Astrocyte (in vitro differentiated cells and primary cell): ENCODE measurements at regions not wholly inside any gene's neighbourhood (a gene's known extent, or its start where the extent isn't known, plus 50 kb on each side); places are given as distances from the start of the nearest gene placed in this dataset.

Experiments
- DNase-seq: peaks from one replicate; pipeline ENCODE4 v3.0.0-alpha.2; 2010; ENCODE audit warnings: low read depth
- FAIRE-seq: peaks from 2 replicates; lab custom pipeline; 2011; peaks lifted over from hg19 to GRCh38; lab: Jason Lieb, UNC
- H2AFZ ChIP-seq: 2 replicates; pipeline ENCODE4 v1.6.0; 2012; ENCODE audit warnings: low read depth, low read length, inconsistent platforms
- H3K27ac ChIP-seq: 2 replicates; pipeline ENCODE4 v1.5.1; 2011; ENCODE audit warnings: low read depth, low read length, inconsistent platforms
- H3K27me3 ChIP-seq: 2 replicates; pipeline ENCODE4 v1.6.0; 2011; ENCODE audit warnings: low read length, inconsistent platforms; ENCODE audit not compliant: insufficient read depth
- H3K36me3 ChIP-seq: 2 replicates; pipeline ENCODE4 v1.5.1; 2011; ENCODE audit warnings: low read length, inconsistent platforms; ENCODE audit not compliant: insufficient read depth
- H3K4me1 ChIP-seq: 2 replicates; pipeline ENCODE4 v1.5.1; 2011; ENCODE audit warnings: low read length, inconsistent platforms; ENCODE audit not compliant: insufficient read depth
- H3K4me2 ChIP-seq: 2 replicates; pipeline ENCODE4 v1.6.0; 2012; ENCODE audit warnings: low read length, inconsistent platforms
- H3K4me3 ChIP-seq: 2 replicates; pipeline ENCODE4 v1.5.1; 2011; ENCODE audit warnings: low read depth, mild to moderate bottlenecking, low read length, inconsistent platforms; ENCODE audit not compliant: insufficient read depth
- H3K79me2 ChIP-seq: 2 replicates; pipeline ENCODE4 v1.6.0; 2012; ENCODE audit warnings: mild to moderate bottlenecking, low read length, inconsistent platforms; ENCODE audit not compliant: insufficient read depth
- H3K9ac ChIP-seq: 2 replicates; pipeline ENCODE4 v1.6.0; 2012; ENCODE audit warnings: mild to moderate bottlenecking, low read length, inconsistent platforms
- H3K9me3 ChIP-seq: 2 replicates; pipeline ENCODE4 v1.5.1; 2012; ENCODE audit warnings: low read depth, mild to moderate bottlenecking, low read length, inconsistent platforms; ENCODE audit not compliant: insufficient read depth
- H4K20me1 ChIP-seq: 2 replicates; pipeline ENCODE4 v1.6.0; 2012; ENCODE audit warnings: low read length, inconsistent platforms; ENCODE audit not compliant: insufficient read depth
- H3K27ac Mint-ChIP-seq: one replicate; pipeline ENCODE4 v1.8.0; 2021; ENCODE audit warnings: mild to moderate bottlenecking, mixed read lengths; ENCODE audit not compliant: unreplicated experiment
- H3K27me3 Mint-ChIP-seq: one replicate; pipeline ENCODE4 v1.8.0; 2021; ENCODE audit warnings: low read depth, mixed read lengths; ENCODE audit not compliant: unreplicated experiment
- H3K36me3 Mint-ChIP-seq: one replicate; pipeline ENCODE4 v1.8.0; 2021; ENCODE audit warnings: low read depth, mixed read lengths; ENCODE audit not compliant: unreplicated experiment
- H3K4me1 Mint-ChIP-seq: one replicate; pipeline ENCODE4 v1.8.0; 2021; ENCODE audit warnings: low read depth, mixed read lengths; ENCODE audit not compliant: unreplicated experiment
- H3K4me3 Mint-ChIP-seq: one replicate; pipeline ENCODE4 v1.8.0; 2021; ENCODE audit warnings: mild to moderate bottlenecking, moderate library complexity, mixed read lengths; ENCODE audit not compliant: unreplicated experiment
- H3K9me3 Mint-ChIP-seq: one replicate; pipeline ENCODE4 v1.8.0; 2021; ENCODE audit warnings: mild to moderate bottlenecking, mixed read lengths; ENCODE audit not compliant: unreplicated experiment
- EZH2 ChIP-seq: IDR thresholded peaks from 2 replicates; pipeline ENCODE4 v1.6.1; 2012; ENCODE audit warnings: mild to moderate bottlenecking, low read length, inconsistent platforms; ENCODE audit not compliant: insufficient read depth
- TF ChIP-seq, protein P1 (sequence below): IDR thresholded peaks from 2 replicates; pipeline ENCODE4 v1.5.1; 2011; ENCODE audit warnings: low read depth, mild to moderate bottlenecking, inconsistent platforms, low read length, moderate library complexity; ENCODE audit not compliant: insufficient read depth

DNA sequence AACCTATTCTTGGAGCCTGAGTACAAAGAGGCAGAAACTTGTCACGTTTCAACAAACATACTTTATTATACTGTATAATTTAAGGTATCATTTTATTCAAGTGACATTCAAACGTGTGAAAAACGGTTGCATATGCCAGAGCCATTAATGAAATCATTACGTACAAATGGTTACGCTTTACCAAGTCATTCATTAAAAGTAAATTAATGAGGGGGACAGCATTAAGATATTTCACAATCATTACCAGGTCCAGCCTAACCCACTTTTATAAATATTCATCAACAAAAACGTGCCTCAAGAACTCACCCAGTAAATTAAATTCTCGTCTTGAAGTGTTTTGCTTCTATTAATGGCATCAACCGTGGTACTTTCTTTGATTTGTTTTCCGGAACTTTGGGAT is 253.0 kb downstream of the RPS24 start:
- TF ChIP-seq, protein P1, sequence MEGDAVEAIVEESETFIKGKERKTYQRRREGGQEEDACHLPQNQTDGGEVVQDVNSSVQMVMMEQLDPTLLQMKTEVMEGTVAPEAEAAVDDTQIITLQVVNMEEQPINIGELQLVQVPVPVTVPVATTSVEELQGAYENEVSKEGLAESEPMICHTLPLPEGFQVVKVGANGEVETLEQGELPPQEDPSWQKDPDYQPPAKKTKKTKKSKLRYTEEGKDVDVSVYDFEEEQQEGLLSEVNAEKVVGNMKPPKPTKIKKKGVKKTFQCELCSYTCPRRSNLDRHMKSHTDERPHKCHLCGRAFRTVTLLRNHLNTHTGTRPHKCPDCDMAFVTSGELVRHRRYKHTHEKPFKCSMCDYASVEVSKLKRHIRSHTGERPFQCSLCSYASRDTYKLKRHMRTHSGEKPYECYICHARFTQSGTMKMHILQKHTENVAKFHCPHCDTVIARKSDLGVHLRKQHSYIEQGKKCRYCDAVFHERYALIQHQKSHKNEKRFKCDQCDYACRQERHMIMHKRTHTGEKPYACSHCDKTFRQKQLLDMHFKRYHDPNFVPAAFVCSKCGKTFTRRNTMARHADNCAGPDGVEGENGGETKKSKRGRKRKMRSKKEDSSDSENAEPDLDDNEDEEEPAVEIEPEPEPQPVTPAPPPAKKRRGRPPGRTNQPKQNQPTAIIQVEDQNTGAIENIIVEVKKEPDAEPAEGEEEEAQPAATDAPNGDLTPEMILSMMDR, result no peak
- no peak for TF ChIP-seq EZH2
- Mint-ChIP-seq H3K27me3 (peaks cover 59% of the 10 kb centered on the region), H3K4me3 (no peak overlapping the region), H3K4me1 (peaks cover 3% of the 10 kb centered on the region), H3K9me3 (no peaks in the 10 kb centered on the region), H3K36me3 (no peaks in the 10 kb centered on the region), H3K27ac (no peak overlapping the region)
- Histone ChIP-seq H2AFZ (no peak overlapping the region), H3K4me3 (no peak overlapping the region), H3K9ac (no peak overlapping the region), H3K4me2 (no peak overlapping the region), H3K4me1 (no peaks in the 10 kb centered on the region), H3K9me3 (no peaks in the 10 kb centered on the region), H3K27ac (no peak overlapping the region), H3K79me2 (no peaks in the 10 kb centered on the region), H3K27me3 (peaks cover 18% of the 10 kb centered on the region), H4K20me1 (no peaks in the 10 kb centered on the region), H3K36me3 (no peaks in the 10 kb centered on the region)
- FAIRE-seq (no peak), DNase-seq (no peak)

- no peaks in the 10 kb centered on the region for H3K79me2 ChIP-seq
- no peak overlapping the region for H3K4me2 ChIP-seq
- H4K20me1 ChIP-seq, result no peaks in the 10 kb centered on the region
- FAIRE-seq (no peak), DNase-seq (no peak)
- H3K36me3 ChIP-seq, result no peaks in the 10 kb centered on the region
- H3K4me1 ChIP-seq, result no peaks in the 10 kb centered on the region
- H3K4me3 ChIP-seq, result no peak overlapping the region
- H3K27me3 ChIP-seq, result peaks cover 17% of the 10 kb centered on the region
- Mint-ChIP-seq H3K27me3 (peaks cover 61% of the 10 kb centered on the region), H3K9me3 (no peaks in the 10 kb centered on the region), H3K4me3 (no peak overlapping the region), H3K27ac (no peak overlapping the region), H3K36me3 (no peaks in the 10 kb centered on the region), H3K4me1 (peaks cover 3% of the 10 kb centered on the region)
- no peak overlapping the region for H3K27ac ChIP-seq
- H3K9ac ChIP-seq, result no peak overlapping the region
- H3K9me3 ChIP-seq, result no peaks in the 10 kb centered on the region
- no peak overlapping the region for H2AFZ ChIP-seq
- no peak for TF ChIP-seq EZH2
- TF ChIP-seq, protein P1, result no peak
These were observed 254.0 kb downstream of the RPS24 start for GRCh38 chr10:78287618-78288017.

- no peak for FAIRE-seq
- no peak overlapping the region for H3K27ac ChIP-seq
These were observed 255.0 kb downstream of the RPS24 start for GRCh38 chr10:78288663-78289062.

More at GRCh38 chr10:78288663-78289062, 255.0 kb downstream of the RPS24 start:
- Histone ChIP-seq H3K27me3 (peaks cover 18% of the 10 kb centered on the region), H3K36me3 (no peaks in the 10 kb centered on the region), H2AFZ (no peak overlapping the region), H3K9me3 (no peaks in the 10 kb centered on the region), H3K4me3 (no peak overlapping the region), H4K20me1 (no peaks in the 10 kb centered on the region), H3K9ac (no peak overlapping the region), H3K4me1 (no peaks in the 10 kb centered on the region), H3K79me2 (no peaks in the 10 kb centered on the region), H3K4me2 (no peak overlapping the region)
- Mint-ChIP-seq H3K27ac (no peak overlapping the region), H3K4me3 (no peak overlapping the region), H3K27me3 (peaks cover 55% of the 10 kb centered on the region), H3K9me3 (no peaks in the 10 kb centered on the region), H3K4me1 (peaks cover 9% of the 10 kb centered on the region), H3K36me3 (no peaks in the 10 kb centered on the region)
- TF ChIP-seq, protein P1, result no peak
- TF ChIP-seq EZH2, result no peak
- DNase-seq, result no peak
